Vagina (tissue), 2 donors: ENCODE measurements at regions not wholly inside any gene's neighbourhood (a gene's known extent, or its start where the extent isn't known, plus 50 kb on each side); places are given as distances from the start of the nearest gene placed in this dataset.

Experiments
- CTCF ChIP-seq, 3 experiments: fragments of 450-650 bp in 2 of 3; fragments of 200-600 bp in 1 of 3; sonication (generic) in 1 of 3; IDR thresholded peaks; one replicate each; pipeline ENCODE4 v1.5.1; 2017 to 2019; ENCODE audit warnings: antibody characterized with exemption in 3 of 3, mild to moderate bottlenecking in 2 of 3, moderate library complexity in 2 of 3
- POLR2A ChIP-seq, 2 donors: fragments of 450-650 bp; IDR thresholded peaks; one replicate each; pipeline ENCODE4 v1.6.1; 2017; ENCODE audit warnings: antibody characterized with exemption in 2 of 2, mild to moderate bottlenecking in 2 of 2, moderate library complexity in 2 of 2
- POLR2AphosphoS5 ChIP-seq, 2 donors: sonication (generic); formaldehyde crosslinking; IDR thresholded peaks; one replicate each; pipeline ENCODE4 v1.9.0; 2017; ENCODE audit warnings: antibody characterized with exemption in 2 of 2, mild to moderate bottlenecking in 2 of 2, low read depth in 1 of 2; ENCODE audit not compliant: insufficient read depth in 1 of 2

GRCh38 chr15:79193549-79193948 is 89.0 kb upstream of the ANKRD34C start:
- TF ChIP-seq CTCF (IDR thresholded peaks at IDR 0.05) (no peak), POLR2A (IDR thresholded peaks at IDR 0.05) (no peak), POLR2AphosphoS5 (IDR thresholded peaks at IDR 0.05; ENCODE audit: insufficient read depth in 1 of 2, low read depth in 1 of 2) (no peak)
